NCI-H69 (cell line): ENCODE measurements at regions not wholly inside any gene's neighbourhood (a gene's known extent, or its start where the extent isn't known, plus 50 kb on each side); places are given as distances from the start of the nearest gene placed in this dataset.

ENCODE experiments used
- DNase-seq: peaks from one replicate; lab custom pipeline; 2025; lab: John Stamatoyannopoulos, UW

DNA sequence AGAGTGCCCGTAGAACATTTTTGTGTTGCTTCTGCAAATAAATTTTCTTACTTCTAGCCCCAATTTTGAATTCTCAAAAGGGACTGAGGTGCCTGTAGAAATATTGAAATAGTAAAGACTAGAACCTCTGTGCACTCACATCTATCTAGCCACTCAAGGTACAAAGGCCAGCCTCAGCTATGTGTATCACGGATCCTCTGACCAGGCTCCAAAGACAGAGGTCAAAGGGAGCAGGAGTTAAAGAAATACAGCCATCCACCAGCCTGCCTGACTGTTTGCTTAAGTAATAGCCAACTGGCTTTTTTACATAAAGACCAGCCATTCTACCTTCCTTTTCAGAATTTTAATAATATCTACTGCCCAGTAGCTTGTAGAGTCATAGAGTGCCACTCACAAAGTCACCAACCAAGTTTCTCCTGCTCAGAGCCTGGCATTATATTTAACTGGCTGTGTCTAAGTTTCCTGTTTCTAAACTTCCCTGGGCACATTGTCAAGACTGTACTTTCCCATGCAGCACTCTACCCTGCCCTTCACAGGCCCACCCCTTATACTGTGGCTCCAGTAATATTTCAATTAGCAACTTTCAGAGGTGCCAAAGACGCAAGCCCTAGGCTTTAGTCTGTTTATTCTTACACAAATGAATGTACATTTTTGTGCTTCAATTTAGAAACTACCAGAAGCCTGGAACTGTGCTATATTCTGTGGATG lies 338.3 kb upstream of the NT5C1B start:
- no peak for DNase-seq

DNA sequence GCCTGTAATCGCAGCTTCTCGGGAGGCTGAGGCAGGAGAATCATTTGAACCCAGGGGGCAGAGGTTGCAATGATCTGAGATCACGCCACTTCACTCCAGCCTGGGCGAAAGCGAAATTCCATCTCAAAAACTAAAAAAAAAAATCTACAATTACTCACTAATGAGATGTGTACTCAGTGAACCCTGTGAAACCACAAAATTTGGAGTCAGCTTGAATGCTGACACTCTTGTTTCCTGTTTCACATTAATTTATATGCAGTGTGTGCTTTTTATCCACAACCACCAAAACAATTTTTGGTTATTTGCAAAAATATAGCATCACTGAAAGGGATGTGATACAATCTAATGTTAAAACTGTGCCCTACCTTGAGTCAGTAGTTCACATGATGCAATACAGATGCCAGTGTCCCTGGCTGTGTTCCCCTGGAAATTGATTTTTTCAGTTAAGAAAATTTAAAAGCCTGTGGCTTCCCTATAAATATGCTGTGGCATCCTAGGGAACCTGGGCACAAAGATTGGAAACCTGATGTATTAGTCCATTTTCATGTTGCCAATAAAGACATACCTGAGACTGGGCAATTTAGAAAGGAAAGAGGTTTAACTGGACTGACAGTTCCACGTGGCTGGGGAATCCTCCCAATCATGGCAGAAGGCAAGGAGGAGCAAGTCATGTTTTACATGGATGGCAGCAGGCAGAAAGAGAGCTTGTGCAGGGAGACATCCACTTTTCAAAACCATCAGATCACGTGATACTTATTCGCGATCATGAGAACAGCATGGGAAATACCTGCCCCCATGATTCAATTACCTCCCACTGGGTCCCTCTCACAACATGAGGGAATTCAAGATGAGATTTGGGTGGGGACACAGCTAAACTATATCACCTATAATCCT lies 337.5 kb upstream of the NT5C1B start:
- DNase-seq: no peak

DNA sequence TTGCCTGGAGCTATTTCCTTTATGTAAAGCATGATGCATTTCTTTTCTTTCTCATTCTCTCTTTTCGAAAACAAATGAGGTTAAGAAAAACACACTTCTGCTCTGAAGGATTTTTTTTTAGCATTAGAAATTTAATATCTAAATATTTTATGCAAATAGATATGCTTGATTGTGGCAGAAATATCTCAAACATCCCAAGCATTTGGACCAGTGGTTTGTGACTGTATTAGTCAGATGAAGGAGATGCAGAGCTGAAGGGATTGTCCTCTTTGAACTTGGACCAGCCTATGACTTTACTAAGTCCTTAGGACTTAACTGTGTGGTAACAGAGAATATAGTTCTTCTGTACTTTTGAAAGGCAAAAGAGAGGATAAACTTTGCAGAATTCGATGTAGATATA lies 335.9 kb upstream of the NT5C1B start:
- no peak for DNase-seq

DNA sequence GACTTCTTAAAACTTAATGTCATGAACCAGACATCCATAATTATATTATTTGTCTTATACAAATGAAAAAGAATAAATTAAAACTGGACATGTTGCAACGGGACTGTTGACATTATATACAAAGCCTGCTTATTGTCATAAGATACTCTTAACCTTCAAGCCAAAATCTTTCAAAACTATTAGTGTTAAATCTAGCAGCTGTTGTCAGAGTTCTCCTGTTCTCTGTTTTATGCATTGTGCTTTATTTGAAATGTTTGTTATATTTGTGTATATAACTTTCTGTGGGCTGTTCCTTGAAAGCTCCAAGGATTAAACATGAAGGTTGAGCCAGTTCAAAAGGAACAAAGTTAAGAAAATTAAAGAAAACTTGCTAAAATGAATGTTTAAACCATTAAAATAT lies 335.5 kb upstream of the NT5C1B start:
- no peak for DNase-seq

DNA sequence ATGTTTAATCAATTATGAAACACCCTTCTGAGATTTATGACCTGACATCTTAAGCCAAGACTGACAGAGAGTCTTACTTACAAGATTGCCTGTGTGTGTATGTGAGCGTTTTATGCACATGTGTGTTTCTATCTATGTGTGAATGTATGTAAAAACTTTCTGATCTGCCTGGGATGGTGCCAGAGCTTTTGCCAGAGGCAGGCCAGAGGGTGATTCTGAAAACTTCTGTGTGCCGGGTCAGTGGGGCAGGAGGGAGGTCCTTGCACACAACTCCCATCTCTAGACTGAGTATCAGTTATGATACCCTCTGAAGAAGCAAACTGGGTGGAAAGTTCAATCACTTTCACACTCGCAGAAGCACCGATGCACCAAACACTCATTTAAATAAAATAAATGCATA lies 335.0 kb upstream of the NT5C1B start:
- DNase-seq: no peak

DNA sequence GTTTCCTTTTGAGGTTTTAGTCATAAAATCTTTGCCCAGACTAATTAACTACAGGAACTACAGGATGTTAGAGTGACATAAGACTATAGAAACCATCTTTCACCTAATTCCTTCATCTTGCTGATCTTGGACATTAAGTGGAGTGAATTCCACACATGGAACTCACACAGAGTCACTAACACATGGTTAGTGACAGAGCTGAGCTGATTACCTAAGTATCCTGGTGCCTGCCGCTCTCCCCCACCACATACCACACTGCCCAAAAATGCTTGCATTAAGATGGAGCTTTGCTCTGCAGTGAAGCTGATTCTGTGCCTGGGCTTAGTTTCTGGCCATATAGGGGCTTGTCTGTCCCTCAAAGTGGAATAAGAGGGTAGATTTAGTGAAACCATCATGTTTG lies 332.9 kb upstream of the NT5C1B start:
- no peak for DNase-seq

DNA sequence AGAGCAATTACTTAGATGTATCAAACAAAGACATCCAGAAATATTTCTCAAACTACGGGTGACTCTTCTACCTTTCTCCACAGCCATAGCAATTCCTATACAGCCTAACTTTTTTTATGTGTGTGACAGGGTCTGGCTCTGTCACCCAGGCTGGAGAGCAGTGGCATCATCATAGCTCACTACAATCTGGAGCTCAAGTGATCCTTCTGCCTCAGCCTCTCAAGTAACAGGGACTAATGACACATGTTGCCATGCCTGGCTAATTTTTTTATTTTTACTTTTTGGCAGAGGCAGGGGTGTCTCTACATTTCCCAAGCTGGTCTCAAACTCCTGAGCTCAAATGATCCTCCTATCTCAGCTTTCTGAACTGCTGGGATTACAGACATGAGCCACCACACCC lies 328.9 kb upstream of the NT5C1B start:
- no peak for DNase-seq

DNA sequence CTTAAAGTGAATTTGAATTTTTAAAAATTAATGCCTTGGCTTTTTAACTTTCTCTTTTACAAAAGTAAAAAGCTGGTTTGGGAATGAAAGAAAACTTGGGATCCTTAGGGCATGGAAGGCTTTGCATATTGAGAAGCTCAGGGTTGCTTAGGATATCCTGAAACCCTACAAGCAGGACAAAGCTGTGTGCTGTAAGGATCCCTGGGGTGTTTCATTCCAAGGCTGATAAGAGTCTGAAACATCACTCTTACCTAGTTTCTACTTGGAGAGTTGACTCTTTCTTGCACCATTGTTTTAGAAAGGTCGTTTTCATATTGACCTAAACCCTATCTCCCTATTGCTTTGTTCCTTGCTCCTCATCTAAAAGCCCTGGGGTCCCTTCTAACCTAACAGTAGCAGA lies 325.9 kb upstream of the NT5C1B start:
- DNase-seq: no peak

DNA sequence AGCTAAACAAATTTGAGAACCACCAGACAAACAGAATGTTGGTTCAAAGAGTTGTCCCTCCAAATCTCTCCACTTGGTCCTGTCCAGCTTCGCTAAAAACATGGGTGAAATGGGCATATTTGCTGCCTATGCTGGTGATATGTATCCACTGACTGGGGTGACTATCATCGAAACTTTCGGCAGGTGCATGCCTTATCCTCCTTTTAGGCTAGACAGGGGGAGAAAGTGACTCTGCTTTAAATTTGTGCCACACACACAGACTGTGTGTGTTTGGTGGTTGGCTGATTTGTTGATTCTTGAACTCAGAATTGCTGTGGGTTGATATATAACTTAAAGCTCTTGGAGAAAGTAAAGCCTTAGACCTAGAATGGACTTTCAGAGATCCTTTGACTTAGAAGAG lies 324.1 kb upstream of the NT5C1B start:
- no peak for DNase-seq

DNA sequence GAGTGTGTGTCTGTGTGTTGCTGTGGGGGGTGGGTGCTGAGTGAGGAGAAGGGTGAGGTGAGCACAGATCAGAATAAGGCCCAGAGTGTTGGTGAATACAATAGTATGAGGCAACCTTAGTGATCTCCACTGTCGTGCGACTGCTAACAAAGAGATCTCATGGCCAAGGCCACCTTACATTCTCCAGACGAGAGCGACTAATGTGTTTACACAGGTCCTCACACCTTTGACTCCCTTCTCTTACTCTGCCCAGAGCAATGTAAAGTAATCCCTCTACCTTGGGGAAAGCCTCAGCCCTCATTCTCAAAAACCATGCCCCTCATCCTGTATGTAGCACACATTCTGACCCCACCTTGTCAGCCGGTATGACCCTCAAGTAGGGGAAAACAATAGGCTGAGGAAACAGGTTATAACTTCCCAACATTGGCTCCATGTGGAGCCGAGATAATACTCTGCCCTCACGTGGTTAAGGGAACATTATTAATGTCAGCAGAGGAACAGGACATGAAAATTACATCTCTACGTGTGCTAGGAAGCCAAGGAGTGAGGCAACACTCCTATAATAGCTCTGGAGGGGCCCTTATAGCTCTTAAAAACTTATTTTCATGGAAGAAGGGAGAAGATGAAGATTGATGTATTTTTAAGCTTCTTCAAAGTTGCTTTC lies 323.0 kb upstream of the NT5C1B start:
- peak; percentile 2 for DNase-seq

DNA sequence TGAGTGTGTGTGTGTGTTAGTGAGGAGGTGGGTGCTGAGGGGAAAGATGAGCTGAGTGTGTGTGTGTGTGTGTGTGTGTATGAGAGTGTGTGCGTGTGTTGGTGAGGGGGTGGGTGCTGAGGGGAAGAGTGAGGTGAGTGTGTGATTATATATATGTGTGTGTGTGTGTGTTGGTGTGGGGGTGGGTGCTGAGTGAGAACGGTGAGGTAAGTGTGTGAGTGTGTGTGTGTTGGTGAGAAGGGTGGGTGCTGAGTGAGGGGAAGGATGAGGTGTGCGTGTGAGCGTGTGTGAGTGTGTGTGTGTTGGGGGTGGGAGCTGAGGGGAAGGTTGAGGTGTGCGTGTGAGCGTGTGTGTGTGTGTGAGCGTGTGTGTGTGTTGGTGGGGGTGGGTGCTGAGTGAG lies 322.0 kb upstream of the NT5C1B start:
- no peak for DNase-seq

DNA sequence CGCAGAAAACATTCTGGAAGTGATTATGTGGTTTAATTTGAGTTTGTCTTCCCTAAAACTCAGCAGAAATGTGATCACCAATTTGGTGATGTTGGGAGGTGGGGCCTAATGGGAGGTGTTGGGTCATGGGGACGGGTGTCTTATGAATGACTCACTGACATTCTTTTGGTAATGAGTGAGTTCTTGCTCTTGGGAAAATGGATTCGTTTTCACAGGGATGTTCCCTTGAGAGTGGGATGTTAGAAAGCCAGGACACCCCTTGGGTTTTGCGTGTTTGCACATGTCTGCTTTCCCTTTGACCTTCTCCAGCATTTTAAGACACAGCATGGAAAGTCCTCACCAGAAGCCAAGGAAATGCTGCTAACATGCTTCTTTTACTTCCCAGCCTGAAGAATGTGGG lies 321.5 kb upstream of the NT5C1B start:
- DNase-seq: no peak

DNA sequence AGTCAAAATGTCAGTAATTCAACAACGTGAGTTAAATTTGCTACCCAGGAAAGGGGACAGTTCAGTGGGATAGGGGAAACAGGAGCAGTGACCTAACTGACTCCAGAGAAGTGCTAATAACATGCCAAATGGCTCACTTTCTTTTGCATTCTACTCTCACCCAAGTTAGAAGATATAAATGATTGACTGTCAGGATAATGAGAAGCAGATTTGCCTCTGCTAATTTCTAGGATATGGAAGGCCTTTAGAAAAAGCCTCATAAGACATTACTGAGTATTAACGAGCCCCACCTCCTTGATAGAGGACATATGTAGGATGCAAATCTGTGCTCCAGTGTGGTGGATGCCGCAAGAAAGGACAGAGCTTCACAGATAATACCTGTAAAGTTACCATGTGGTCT lies 318.6 kb upstream of the NT5C1B start:
- DNase-seq: no peak

DNA sequence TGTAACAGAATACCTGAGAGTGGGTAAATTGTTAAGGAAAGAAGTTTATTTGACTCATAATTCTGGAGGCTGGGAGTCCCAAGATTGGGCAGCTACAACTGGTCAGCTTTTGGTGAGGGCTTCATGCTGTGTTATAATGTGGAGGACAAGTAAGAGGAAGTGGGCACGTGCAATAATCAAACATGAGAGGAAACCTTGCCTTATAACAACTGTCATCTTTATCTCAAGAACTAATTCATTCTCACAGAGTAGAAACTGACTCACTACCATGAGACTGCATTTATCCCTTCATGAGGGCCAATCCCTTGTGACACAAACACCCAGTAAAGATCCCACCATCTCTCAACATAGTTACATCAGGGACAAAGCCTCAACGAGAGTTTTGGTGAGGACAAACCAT lies 318.1 kb upstream of the NT5C1B start:
- DNase-seq: no peak

DNA sequence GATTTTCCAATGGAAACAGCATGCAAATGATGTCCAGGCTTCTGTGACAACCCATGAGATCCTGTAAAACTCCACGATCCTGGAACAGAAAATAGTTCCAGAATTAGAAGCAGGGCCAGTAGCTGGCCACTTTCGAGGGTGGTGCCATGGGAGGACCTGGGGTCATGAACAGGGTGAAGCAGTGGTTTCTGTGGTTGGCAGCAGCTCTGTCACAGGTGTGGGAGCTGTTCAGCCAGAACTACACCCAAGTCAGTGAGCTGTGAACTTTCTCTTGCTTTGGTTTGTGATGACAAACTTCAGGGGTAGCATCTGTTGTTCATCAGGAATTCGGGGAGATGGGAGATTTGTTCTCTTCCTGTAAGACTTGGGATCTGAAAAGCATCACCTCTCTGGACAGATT lies 314.4 kb upstream of the NT5C1B start:
- DNase-seq: no peak

DNA sequence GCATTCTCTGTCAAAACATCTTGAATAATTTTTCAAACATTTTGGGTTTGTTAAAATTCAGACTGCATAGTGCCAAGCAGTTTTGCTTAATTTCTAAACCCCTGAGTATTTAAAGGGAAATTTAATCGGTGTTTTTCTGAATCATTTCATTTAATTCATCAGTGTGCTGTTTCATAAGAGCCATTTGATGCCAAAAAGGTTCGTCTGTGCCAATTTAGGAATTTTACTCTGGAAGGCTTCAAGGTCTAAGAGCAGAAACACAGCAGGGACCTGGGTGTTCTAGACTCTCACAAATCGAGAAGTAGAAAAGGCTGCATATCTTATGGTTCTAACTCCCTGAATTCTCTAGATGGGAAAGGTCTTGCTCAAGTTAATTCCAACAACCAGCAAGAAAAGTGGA lies 311.9 kb upstream of the NT5C1B start:
- no peak for DNase-seq

DNA sequence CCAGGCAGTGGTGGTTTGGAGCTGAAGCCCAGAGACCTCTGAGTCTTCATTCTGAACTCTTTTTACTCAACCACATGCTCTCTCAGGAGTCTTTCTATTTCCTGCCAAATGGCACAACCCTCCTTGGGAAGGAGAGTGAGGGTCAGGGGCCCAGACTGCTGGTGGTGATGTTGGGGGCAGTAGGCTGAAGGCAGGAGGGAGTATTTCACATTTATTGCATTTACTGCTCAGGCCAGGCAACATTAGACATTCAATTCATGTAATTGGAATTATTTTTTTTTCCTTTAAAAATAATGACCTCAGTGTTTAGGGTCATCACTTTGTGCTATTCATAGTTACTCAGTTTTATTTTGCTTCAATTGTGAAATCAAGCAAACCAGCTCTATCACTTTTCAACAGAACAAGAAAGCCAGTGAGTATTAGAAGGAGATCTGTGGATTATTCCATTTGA lies 311.3 kb upstream of the NT5C1B start:
- DNase-seq: no peak

DNA sequence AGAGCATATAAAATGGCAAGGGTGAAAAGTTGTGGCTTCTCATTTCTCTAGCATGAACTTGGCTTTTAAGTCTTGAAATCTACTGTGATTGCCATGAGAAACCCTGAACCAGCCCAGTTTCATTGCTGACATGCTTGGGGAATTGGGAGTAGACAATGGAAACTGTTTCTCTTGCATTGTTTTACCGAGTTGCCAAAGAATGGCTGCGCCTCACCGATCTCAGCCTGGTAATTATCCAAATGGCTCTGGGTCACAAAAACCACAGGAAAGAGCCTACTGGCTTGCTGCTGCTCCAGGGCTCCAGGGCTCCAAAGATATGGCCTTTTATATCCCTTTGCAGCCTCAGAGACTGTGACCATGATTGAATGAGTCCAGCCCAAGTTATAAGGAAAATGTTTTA lies 310.4 kb upstream of the NT5C1B start:
- DNase-seq: peak; percentile 14

DNA sequence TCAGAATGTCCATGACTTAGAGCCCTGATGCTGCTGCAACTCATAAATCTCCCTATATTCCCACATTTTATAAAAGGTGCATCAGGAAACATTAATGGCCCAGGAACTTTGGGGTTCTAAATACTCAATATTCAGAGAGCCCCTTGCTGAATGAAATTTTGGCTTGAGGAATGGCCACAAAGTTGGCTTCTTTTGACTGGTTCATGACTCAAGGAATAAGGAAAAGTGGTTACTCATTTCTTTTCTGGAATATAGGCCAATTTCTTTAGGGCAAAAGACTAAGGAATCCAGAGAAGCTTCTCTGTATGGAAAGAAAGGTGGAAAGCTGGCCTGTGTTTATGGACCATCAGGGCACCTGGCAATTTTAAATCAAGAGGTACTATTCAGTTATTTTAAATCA lies 308.9 kb upstream of the NT5C1B start:
- no peak for DNase-seq

DNA sequence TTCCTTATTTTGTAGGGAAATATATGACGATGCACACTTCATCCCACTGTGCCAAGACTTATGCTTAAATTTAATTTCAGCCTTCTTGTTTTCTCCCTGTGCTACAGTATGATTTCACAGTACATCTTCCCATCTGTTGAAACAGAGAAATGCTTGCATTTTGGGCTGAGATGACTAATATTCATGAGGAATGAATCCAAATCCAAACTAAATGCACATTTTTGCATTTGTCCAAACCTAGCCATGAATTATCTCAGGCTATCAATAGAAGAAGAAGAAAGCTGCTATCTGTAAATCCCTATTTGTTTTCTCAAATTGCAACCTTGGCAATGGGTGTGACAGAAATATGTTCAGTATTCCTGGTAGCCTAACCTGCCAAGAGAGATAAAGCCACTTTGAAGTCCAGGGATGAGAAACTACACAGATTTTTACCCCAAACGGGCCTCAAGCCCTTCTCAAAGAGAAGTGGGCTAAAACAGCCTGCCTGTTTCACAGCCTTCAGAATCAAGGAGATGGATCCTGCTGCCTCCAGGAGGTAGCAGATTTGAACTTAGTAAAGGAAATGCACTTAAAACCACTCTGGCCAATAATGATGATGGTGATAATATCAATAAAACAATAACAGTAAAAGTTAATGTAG lies 306.9 kb upstream of the NT5C1B start:
- DNase-seq: no peak

DNA sequence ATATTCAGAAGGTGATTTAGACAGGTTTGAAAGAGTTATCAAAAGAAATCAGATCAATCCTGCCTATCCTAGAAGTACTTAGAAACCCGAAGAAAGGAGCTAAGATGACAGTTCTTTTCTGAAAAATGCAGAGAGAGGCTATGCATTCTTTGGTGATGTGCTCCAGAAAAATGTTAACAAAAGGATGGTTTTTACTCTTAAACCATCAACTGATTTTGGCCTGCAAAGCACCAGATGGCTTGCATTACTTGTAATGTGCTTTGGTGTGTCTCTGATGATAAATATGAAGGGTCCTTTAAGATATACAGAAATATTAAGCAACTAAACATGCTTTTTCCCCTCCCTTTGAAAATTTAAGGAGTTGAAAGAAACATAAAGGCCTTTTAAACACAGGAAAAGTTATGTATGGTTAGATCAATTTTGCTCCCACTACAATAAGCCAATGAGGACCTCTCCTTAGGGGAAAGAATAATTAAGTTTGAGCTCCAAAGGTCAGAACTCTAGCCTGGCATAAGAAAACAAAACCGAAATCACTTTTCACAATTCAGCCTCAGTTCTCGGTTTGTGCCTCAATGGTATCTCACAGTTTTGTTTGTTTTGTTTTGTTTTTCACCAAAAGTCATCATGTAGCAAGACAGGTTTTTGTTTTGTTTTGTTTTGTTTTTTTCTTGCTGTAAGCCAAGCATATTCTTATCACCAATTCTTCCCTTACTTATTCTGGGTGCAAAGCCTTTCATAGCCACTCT lies 302.4 kb upstream of the NT5C1B start:
- no peak for DNase-seq
